ENCODE measurements at regions not wholly inside any gene's neighbourhood (a gene's known extent, or its start where the extent isn't known, plus 50 kb on each side); places are given as distances from the start of the nearest gene placed in this dataset.

DNA sequence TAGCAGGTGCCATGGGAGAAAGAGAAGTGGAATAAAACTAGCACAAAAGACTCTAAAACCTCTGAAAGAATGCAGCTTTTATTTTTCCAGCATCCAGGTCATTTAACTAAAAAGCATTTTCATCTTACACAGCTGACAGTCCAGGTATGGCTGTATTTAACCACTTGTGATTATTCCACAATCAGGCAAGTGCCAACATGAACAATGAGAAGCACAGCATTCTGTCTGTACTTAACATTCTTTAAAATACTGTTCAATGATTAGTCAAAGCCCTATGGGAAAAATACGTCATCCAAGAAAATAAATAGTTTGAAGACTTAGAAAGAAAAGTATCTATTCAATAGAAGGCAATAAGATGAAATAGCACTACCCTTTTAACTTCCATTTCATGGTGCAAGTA lies 246.9 kb downstream of the LIG4 start:
- no peak for TF ChIP-seq EZH2 (IDR thresholded peaks at IDR 0.05; ENCODE audit: low read length, unreplicated experiment)
- TF ChIP-seq CTCF (conservative IDR thresholded peaks at IDR 0.05; ENCODE audit: low read depth, low read length) = no peak
- no peak for TF ChIP-seq EZH2phosphoT487 (IDR thresholded peaks at IDR 0.05; ENCODE audit: borderline replicate concordance, low read length)

Measured in PC-3 (cell line).